ENCODE measurements at regions not wholly inside any gene's neighbourhood (a gene's known extent, or its start where the extent isn't known, plus 50 kb on each side); places are given as distances from the start of the nearest gene placed in this dataset.
"Not testable (repeated sequence)": the region's sequence is repeated elsewhere in the genome, so short reads cannot be mapped to it uniquely, and the experiment has no call there.

DNA sequence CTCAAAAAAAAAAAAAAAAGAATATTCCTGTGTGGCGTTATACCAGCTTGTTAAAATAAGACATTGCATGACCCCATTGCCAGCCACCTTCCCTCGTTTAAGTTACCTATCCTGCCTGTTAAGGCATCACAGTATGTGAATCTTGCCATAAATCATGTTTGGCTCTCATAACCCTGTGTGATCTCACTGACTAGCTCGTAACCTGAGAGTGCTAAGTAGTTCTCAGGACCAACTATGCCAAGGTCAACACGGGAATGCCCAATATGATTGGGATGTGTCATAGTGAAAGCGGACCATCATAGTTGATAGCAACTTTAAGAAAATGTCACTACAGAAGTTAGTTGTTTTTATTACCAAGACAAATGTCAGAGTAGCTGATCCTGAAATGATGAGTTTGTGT lies 796.8 kb upstream of the CDH18 start:
- H3K4me1 ChIP-seq (ENCODE audit: control insufficient read depth, insufficient read depth, low read length); POLR2A ChIA-PET; H3K4me3 ChIP-seq (ENCODE audit: low read depth, low read length); H3K36me3 ChIP-seq (ENCODE audit: control insufficient read depth in 2 of 2, insufficient read depth in 1 of 2, low read length in 2 of 2); H3K27ac ChIP-seq (ENCODE audit: extremely low read depth, low read depth, low read length); H3K9me3 ChIP-seq (ENCODE audit: control insufficient read depth, insufficient read depth, low read depth, low read length); CTCF ChIA-PET: not testable (repeated sequence)

DNA sequence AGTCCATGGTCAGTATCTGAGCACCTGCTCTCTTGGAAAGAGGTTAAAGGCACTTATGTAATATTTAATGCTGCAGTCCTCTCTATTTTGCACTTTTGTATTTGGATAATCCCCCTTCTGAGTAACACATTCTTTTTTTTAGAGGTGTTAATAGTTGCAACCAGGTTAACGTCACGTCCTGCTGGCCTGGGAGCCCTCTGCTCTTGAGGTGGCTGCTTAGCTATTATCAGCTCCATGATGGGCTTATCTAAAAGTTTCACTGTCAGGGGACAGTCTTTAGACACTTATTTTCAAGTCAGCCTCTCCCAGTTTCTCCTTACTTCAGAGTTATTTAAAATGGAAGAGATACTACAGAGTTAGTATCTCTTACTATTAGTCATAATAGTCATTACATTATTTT lies 795.5 kb upstream of the CDH18 start:
- CTCF ChIA-PET; H3K4me3 ChIP-seq (ENCODE audit: low read depth, low read length); H3K4me1 ChIP-seq (ENCODE audit: control insufficient read depth, insufficient read depth, low read length); POLR2A ChIA-PET; H3K27ac ChIP-seq (ENCODE audit: extremely low read depth, low read depth, low read length); H3K36me3 ChIP-seq (ENCODE audit: control insufficient read depth in 2 of 2, insufficient read depth in 1 of 2, low read length in 2 of 2); H3K9me3 ChIP-seq (ENCODE audit: control insufficient read depth, insufficient read depth, low read depth, low read length): not testable (repeated sequence)

- POLR2A ChIA-PET; H3K4me1 ChIP-seq (ENCODE audit: control insufficient read depth, insufficient read depth, low read length); H3K36me3 ChIP-seq (ENCODE audit: control insufficient read depth in 2 of 2, insufficient read depth in 1 of 2, low read length in 2 of 2); H3K9me3 ChIP-seq (ENCODE audit: control insufficient read depth, insufficient read depth, low read depth, low read length); CTCF ChIA-PET; H3K27ac ChIP-seq (ENCODE audit: extremely low read depth, low read depth, low read length); H3K4me3 ChIP-seq (ENCODE audit: low read depth, low read length): not testable (repeated sequence)
Measured at GRCh38 chr5:20771338-20771737, 783.3 kb upstream of the CDH18 start.

GRCh38 chr5:20765074-20765473 lies 777.1 kb upstream of the CDH18 start:
- CTCF ChIA-PET; POLR2A ChIA-PET; H3K9me3 ChIP-seq (ENCODE audit: control insufficient read depth, insufficient read depth, low read depth, low read length); H3K36me3 ChIP-seq (ENCODE audit: control insufficient read depth in 2 of 2, insufficient read depth in 1 of 2, low read length in 2 of 2); H3K4me3 ChIP-seq (ENCODE audit: low read depth, low read length); H3K27ac ChIP-seq (ENCODE audit: extremely low read depth, low read depth, low read length); H3K4me1 ChIP-seq (ENCODE audit: control insufficient read depth, insufficient read depth, low read length): not testable (repeated sequence)

- POLR2A ChIA-PET; H3K4me3 ChIP-seq (ENCODE audit: low read depth, low read length); CTCF ChIA-PET; H3K27ac ChIP-seq (ENCODE audit: extremely low read depth, low read depth, low read length); H3K4me1 ChIP-seq (ENCODE audit: control insufficient read depth, insufficient read depth, low read length); H3K9me3 ChIP-seq (ENCODE audit: control insufficient read depth, insufficient read depth, low read depth, low read length); H3K36me3 ChIP-seq (ENCODE audit: control insufficient read depth in 2 of 2, insufficient read depth in 1 of 2, low read length in 2 of 2): not testable (repeated sequence)
Measured at GRCh38 chr5:20759459-20759858, 771.5 kb upstream of the CDH18 start.

- H3K4me1 ChIP-seq (ENCODE audit: control insufficient read depth, insufficient read depth, low read length); H3K36me3 ChIP-seq (ENCODE audit: control insufficient read depth in 2 of 2, insufficient read depth in 1 of 2, low read length in 2 of 2); POLR2A ChIA-PET; H3K27ac ChIP-seq (ENCODE audit: extremely low read depth, low read depth, low read length); H3K9me3 ChIP-seq (ENCODE audit: control insufficient read depth, insufficient read depth, low read depth, low read length); CTCF ChIA-PET; H3K4me3 ChIP-seq (ENCODE audit: low read depth, low read length): not testable (repeated sequence)
Measured at GRCh38 chr5:20752179-20752578, 764.2 kb upstream of the CDH18 start.

DNA sequence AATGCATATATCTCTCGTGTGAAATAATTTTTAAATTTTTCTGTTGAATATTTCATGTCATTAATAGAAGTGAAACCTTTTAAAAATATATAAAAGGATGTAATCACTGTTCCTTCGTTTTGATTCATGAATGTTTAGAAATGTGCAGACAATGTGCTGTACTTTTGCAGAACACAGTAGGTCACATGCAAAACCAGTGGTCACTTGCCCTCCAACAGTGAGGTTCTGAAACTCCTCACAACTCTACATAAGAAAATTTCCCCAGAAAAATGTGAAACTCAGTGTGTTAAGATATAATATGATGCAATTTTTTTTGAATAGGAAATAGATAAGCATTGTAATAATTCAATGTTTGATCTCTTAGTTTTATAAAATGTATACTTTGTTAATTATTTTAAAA lies 747.7 kb upstream of the CDH18 start:
- H3K4me1 ChIP-seq (ENCODE audit: control insufficient read depth, insufficient read depth, low read length); H3K27ac ChIP-seq (ENCODE audit: extremely low read depth, low read depth, low read length); H3K36me3 ChIP-seq (ENCODE audit: control insufficient read depth in 2 of 2, insufficient read depth in 1 of 2, low read length in 2 of 2); H3K9me3 ChIP-seq (ENCODE audit: control insufficient read depth, insufficient read depth, low read depth, low read length); POLR2A ChIA-PET; H3K4me3 ChIP-seq (ENCODE audit: low read depth, low read length); CTCF ChIA-PET: not testable (repeated sequence)

GRCh38 chr5:20732223-20732622 lies 744.2 kb upstream of the CDH18 start:
- H3K9me3 ChIP-seq (ENCODE audit: control insufficient read depth, insufficient read depth, low read depth, low read length); POLR2A ChIA-PET; H3K4me1 ChIP-seq (ENCODE audit: control insufficient read depth, insufficient read depth, low read length); H3K27ac ChIP-seq (ENCODE audit: extremely low read depth, low read depth, low read length); CTCF ChIA-PET; H3K4me3 ChIP-seq (ENCODE audit: low read depth, low read length); H3K36me3 ChIP-seq (ENCODE audit: control insufficient read depth in 2 of 2, insufficient read depth in 1 of 2, low read length in 2 of 2): not testable (repeated sequence)

GRCh38 chr5:20721286-20721685 lies 733.3 kb upstream of the CDH18 start:
- H3K4me3 ChIP-seq (ENCODE audit: low read depth, low read length); H3K4me1 ChIP-seq (ENCODE audit: control insufficient read depth, insufficient read depth, low read length); H3K9me3 ChIP-seq (ENCODE audit: control insufficient read depth, insufficient read depth, low read depth, low read length); H3K36me3 ChIP-seq (ENCODE audit: control insufficient read depth in 2 of 2, insufficient read depth in 1 of 2, low read length in 2 of 2); CTCF ChIA-PET; H3K27ac ChIP-seq (ENCODE audit: extremely low read depth, low read depth, low read length); POLR2A ChIA-PET: not testable (repeated sequence)

DNA sequence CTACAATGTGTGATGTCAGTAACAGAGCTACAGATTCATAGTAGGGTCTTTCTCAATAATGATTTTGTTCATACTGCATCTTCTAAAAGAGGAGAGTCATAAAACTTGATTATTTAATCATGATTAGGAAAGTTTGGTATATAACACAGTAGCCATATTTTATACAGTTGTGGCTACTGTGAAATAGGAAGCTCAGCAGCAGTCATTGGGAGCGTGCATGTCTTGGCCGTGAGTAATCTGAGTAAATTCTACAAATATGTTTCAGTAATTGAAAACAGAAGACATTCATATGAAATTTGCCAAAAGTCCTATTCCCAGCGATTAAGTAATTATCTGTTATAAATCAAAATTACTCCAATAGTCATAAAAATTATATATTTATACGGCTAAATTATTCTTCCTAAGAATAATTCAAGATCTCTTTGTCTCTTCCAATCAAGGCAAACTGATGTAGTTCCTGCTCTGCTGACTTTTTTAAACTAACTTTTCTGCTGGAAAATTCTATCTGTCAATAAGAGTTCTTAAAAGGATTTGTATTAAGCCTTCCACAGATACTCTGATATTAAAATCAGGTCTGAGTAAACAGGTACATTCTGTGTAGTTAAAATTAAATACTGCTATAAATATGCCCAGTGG lies 723.6 kb upstream of the CDH18 start:
- H3K9me3 ChIP-seq (ENCODE audit: control insufficient read depth, insufficient read depth, low read depth, low read length); H3K4me1 ChIP-seq (ENCODE audit: control insufficient read depth, insufficient read depth, low read length); POLR2A ChIA-PET; H3K27ac ChIP-seq (ENCODE audit: extremely low read depth, low read depth, low read length); H3K36me3 ChIP-seq (ENCODE audit: control insufficient read depth in 2 of 2, insufficient read depth in 1 of 2, low read length in 2 of 2); H3K4me3 ChIP-seq (ENCODE audit: low read depth, low read length); CTCF ChIA-PET: not testable (repeated sequence)

GRCh38 chr5:20707634-20708033 lies 719.6 kb upstream of the CDH18 start:
- H3K4me3 ChIP-seq (ENCODE audit: low read depth, low read length); H3K27ac ChIP-seq (ENCODE audit: extremely low read depth, low read depth, low read length); CTCF ChIA-PET; H3K4me1 ChIP-seq (ENCODE audit: control insufficient read depth, insufficient read depth, low read length); POLR2A ChIA-PET; H3K9me3 ChIP-seq (ENCODE audit: control insufficient read depth, insufficient read depth, low read depth, low read length); H3K36me3 ChIP-seq (ENCODE audit: control insufficient read depth in 2 of 2, insufficient read depth in 1 of 2, low read length in 2 of 2): not testable (repeated sequence)
